Skin of body (tissue), 1 donor: ENCODE measurements at regions not wholly inside any gene's neighbourhood (a gene's known extent, or its start where the extent isn't known, plus 50 kb on each side); places are given as distances from the start of the nearest gene placed in this dataset.

Experiments
- DNase-seq: peaks from one replicate; lab custom pipeline; 2025; lab: John Stamatoyannopoulos, UW

DNA sequence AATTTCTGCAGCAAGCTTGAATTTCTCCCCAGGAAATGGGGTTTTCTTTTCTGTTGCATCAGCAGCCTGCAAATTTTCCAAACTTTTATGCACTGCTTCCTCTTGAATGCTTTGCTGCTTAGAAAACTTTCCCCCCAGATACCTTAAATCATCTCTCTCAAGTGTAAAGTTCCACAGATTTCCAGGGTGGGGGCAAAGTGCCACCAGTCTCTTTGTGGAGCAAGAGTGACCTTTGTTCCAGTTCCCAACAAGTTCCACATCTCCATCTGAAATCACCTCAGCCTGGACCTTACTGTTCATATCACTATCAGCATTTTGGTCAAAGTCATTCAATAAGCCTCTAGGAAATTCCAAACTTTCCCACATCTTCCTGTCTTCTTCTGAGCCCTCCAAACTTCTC, 241.6 kb upstream of the TMTC1 start:
- DNase-seq: no peak

DNA sequence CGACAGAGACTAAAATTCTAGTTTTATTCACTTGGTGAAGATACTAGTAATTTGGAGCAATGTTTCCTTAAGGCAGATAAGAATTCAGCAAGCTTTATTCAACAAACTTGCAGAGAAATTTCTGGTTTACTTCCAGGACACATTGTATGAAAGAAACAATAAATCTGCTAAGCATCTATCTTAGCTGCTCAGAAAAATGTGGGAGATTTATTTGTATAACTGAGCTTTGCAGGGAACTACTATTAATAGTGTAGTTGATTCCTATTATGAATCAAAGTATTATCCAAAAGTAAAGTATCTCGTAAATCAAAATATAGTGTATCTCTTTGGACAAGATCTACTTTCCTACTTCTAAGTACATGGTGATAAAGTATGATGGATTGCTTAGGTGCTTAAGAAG, 239.4 kb upstream of the TMTC1 start:
- peak; percentile 27 for DNase-seq

DNA sequence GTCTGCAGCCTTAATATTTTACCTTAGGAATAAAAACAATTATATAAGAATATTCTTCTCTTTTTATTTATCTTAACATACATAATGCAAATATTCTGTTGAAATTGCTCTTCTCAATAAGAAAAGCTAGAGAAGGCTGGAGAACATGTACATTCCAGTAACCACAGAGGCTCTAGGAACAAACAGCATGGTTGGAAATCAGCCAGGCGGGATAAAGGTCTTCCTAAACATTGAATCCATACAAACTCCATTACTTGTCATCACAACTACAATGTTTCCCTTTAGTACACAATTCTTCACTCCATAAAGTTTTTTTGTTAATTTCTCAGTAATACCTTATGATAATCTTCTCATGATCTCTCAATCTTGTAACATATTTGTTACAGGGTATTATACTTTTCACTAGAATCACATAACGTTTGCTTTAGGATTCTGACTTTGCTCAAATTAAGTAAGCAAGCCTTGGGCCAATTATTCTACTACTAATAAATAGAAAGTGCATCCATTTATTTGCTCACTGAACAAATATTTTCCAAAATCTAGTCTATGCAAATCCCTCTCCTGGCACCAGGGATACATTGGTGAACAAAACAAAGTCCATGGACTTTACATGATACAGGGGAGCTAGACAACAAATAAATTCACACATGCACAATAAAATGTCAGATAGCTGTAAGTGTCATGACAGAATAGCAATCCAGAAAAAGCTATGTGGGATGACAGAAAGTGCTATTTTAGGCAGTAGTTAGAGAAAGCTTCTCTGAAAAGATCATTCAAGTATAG, 237.5 kb upstream of the TMTC1 start:
- peak; percentile 69 for DNase-seq

DNA sequence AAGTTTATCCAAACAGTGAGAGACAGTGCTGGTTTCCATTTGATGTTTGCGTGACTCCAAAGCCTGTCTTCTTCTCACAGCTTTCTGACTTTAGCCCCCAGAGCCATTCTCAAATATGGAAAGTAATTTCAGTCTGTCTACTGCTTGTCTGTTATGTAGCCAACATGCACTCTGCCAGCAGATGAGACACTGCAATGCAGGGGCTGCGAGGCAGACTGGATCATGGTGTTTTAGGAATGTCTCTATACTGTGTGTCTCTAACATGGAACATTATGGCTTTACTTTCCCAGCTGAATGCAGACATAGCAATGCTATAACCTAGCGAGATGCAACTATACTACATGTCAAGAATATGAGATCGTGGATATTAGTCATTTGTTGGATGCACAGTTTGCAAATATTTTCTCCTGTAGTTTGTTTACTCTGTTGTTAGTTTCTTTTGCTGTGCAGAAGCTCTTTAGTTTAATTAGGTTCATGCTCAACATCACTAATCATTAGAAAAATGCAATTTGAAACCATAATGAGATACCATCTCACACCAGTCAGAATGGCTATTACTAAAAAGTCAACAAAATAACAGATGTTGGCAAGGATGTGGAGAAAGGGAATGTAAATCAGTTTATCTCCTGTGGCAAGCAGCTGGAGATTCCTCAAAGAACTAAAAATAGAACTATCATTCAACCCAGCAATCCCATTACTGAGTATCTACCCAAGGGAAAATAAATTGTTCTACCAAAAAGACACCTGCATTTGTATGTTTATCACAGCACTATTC, 235.8 kb upstream of the TMTC1 start:
- peak; percentile 80 for DNase-seq

DNA sequence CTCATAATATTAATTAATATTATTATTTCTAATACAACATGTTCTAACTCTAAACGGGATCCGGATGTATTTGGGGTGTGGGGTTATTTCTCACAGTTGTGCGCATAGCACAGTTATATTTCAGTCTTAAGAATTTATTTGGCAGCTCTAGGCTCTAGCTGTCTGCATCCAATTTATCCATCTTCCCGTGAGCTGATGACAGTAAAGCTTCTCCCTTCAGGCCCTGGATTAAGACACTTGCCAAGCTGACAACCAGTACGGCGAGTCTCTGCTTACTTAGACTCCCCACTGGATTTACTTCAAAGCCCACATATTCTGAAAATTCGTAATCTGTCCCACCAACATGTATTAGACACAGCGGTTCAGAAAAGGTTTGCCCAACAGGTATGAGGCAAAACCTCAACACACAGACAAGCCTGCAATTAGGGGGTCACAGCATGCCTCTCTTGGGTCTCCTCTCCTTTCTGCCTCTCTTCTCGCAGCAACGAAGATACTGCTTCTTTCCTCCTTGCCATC, 232.9 kb upstream of the TMTC1 start:
- peak; percentile 35 for DNase-seq

DNA sequence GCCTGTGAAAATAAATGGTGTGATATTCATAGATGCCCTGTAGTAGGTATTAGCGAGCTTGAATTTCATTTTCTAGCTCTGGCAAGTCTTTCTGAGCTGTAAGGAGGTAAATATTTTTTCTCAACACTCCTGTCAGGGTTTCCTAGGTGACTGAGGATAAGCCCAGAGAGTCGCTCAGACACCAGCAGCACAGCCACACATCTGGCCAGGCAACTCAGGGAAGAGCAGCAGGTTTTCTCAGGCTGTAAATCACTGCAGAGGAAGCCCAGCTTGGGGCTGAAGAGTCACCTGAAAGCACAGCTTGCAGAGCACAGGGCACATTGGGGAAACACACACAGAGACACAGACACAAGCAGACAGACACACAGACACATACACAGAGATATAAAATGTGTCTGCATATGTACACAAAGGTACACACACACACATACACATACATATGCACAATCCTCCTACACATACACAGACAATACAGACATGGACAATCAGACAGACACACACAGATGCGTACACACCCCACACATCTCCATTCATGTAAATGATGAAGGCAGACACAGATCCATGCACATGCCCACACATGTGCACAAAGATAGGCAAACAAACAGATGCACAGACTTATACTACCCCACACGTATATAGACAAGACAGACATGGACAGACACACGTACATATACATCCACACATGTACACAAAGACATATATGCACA, 232.0 kb upstream of the TMTC1 start:
- no peak for DNase-seq

DNA sequence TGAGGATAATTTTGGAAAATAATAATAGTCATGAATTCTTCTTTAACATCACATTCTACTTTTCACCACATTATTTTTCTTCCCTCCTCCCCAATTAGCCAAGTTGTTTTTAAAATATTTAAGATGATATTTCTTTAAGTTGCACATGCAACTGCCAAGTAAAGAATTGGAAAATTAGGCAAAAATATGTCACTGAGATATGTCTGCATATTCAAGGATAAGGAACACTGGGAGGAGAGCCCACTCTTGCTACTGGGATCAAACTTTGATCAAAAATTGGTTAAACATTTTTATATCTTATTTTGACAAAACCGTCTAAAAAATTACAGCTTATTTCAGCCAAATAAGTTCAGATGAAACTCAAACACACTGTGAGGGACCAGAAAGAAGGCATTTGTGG, 231.2 kb upstream of the TMTC1 start:
- no peak for DNase-seq

DNA sequence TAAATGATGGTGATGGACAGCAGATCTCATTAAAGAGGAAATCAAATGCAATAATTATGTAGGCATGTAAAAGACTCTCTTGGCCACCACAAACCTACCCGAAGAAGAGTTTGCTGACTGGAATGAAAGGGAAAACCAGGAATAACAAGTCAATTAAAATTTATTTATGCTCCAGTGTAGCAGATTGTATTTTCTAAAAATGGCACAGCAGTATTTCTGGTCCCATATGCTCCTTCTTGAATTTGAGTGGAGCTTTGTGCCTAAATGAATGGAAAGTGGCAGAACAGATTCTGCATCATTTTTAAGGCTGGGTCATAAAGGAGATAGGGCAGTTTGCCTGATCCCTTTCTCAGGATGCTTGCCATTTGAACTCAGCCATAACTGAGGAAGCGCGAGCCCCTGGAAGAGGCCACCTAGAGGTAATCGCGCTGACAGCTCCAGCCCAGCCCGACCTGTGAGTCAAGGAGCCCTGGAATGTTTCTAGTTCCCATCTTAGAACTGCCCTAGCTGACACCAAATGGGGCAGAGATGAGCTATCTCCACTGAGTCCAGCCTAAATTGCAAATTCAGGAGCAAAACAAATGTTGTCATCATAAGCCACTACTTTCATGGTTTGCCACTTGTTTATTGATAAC, 229.2 kb upstream of the TMTC1 start:
- DNase-seq: no peak

DNA sequence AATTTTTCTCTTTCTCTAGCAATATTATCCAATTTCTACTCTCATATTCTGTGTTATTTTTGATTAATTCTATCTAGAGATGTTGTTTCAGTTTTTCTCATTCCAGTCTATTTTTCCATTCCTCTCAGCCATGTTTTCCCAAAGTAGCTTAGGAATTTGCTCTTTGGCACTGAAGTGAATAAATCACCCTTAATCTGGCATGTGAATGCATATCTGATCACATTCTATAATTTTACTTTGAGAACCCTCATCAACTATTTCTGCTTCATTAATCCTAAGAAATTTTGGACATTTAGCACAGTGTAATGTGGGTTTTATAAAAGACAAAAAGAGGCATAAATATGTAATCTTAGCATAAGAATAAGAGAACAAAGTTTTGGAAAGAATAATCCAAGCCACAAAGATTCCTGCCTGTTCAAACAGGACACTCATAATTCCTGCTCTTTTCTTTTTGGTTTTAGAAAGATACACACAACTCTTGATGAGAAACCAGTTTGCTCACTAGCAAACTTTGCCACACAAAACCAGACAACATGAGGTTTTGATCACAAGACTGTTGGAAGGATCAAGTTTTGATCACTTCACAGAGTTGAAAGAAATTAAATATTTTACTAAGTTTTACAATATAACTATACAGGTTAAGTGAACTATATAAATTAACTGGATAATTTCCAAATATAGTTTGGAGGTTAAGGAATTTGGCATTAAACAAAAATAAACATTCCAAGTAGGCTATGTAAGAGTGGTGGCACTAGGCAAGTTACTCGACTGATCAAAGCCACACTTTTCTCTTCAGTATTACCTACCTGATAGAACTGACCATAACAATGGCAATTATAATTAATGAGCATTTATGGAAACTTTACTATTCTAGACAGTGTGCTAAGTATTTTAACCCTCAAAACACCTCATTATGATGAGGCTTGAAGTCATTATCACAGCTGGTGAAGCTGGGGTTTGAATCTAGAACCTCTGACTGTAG, 226.6 kb upstream of the TMTC1 start:
- no peak for DNase-seq

DNA sequence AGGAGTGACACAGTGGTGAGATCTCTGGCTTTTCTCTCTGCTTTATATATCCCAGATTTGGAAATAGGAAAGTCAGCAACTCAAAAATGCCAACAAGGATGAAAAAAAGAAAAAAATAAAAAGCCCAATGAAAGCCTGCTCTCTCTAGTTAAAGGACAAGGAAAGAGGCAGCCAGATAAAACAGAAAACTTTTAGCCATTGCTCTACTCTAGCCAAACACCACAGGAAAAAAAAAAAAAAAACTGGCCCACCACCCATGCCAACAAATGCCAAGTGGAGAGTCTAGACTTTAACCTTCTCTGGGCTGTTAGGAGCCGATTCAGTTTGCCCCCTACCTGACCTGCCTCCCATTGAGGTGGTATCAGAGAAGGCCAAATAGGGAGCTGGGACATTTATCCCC, 222.3 kb upstream of the TMTC1 start:
- no peak for DNase-seq

DNA sequence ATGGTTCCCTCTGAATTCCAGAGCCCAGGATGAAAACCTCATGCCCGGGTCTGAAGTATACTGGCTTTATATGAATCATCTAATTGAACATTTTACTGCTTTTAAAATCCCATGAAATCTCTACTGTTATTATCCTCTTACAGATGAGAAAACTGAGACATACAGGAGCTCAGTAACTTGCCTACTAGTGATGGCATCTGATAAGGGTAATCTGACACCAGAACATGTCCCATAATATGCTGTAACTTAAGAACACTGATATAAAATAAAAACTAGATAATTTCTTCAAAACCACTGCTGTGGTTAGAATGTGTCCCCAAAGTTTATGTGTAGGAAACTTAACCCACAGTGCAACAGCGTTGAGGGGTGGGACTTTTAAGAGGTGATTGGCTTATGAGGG, 219.6 kb upstream of the TMTC1 start:
- DNase-seq: no peak

DNA sequence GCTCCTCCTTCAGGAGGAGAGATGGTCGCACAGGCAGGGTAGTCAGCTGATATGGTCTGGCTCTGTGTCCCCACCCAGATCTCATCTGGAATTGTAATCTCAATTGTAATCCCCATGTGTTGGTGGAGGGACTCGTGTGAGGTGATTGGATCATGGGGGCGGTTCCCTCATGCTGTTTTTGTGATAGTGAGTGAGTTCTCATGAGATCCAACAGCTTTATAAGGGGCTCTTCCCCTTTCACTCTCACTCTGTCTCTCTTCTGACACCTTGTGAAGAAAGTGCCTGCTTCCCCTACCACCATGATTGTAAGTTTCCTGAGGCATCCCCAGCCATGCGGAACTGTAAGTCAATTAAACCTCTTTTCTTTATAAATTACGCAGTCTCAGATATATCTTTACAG, 218.9 kb upstream of the TMTC1 start:
- DNase-seq: no peak

DNA sequence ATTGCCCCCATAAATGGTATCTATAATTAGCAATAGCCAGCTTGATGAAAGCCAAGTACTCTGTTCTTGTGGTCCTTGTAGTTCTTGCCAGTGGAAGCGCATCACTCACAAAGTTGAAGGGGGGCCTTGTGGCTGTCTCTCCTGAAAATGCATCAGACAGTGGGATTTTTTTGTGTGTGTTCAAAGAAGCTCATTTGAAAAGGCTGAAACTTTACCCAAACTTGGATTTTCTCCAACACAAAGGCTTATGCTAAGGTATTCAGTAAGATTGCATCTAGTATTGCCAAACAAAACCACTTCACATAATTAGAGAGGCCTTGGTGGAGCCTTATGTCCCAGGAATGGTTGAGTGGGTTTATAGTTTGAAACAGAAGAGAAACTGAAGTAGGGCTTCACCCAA, 216.7 kb upstream of the TMTC1 start:
- no peak for DNase-seq

DNA sequence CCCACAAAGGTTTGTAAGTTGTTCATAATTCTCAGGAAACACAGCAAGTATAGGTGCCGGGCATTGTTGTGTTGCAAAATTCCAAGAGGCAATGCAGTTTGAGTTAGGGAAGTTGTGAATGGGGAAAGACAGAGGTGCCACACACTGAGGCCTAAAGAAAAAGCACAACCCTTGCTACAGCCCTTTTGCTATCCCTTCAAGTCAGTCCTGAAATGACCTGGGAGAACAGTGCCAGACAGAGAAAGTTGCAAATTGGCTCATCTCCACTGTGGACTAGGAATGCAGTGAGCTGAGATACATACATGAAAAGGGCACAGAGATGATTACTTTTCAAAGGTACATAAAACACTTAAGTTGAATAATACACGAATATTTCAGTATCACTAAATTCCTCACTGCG, 213.3 kb upstream of the TMTC1 start:
- no peak for DNase-seq

DNA sequence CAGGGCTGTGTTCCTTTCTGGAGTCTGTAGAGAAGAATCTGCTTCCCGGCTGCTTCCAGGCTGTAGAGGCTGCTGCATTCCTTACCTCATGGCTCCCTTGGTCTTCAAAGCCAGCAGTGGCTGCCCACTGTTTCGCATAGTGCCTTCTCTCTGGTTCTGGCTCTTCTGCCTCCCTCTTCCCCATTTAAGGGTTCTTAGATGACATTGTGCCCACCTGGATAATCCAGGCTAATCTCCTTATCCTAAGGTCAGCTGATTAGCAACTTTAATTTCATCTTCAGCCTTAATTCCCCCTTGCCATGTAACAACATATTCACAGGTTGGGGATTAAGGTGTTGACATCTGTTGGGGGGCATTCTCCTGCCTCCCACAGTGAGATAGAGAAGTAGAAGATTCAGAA, 208.6 kb upstream of the TMTC1 start:
- no peak for DNase-seq

DNA sequence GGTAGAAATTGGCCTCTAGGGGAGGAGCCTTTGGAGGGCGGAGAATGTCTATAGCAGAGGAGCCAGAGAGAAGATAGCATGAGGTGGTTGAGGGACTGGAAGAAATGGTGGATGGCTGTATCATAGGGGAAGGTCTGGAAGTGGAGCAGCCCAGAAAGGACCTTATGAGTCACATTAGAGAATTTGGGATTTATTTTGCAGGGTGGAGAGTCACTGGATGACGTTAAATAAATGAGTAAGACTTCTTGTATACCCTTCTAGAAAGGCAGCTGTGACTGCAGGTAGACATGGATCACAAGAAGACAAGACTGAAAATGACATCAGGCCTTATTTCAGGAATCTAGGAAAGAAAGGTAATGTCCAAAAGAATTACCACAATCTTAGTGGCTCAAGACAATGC, 208.2 kb upstream of the TMTC1 start:
- no peak for DNase-seq

DNA sequence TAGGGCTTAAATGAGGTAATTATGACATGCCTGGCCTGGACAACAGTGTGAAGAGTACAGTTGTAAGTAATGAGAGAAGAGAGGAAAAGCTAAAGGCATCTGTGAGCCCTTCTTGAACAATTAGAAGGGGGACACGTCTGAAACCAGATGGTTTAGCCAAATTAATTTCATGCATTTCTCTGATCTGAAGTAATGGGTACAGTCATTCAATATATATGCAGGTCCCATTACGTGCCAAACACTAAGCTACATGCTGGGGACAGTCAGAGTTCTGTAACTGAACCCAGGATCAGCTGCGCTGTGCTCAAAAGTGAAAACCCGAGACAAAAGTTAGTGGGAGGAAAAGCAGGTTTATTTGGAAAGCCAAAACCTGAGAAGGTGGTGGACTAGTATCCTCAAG, 207.2 kb upstream of the TMTC1 start:
- DNase-seq: no peak

DNA sequence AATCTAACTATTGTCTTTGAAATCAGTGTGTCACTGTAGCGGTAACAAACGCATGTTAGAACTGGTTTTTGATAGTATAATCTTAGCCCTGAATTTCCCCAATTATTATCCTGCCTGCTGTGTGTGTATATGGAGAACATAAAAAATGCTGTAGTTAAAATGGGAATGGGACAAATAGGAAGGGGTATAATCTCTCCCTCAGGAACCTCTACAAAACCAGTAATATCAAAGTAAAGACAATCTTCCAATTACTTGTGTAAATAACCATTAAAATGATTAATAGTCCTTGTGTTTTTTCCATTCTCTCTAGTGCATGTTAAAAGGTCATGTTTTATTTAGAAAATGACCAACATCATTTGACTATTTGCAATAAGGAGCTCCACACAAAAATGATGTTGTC, 200.1 kb upstream of the TMTC1 start:
- DNase-seq: no peak

DNA sequence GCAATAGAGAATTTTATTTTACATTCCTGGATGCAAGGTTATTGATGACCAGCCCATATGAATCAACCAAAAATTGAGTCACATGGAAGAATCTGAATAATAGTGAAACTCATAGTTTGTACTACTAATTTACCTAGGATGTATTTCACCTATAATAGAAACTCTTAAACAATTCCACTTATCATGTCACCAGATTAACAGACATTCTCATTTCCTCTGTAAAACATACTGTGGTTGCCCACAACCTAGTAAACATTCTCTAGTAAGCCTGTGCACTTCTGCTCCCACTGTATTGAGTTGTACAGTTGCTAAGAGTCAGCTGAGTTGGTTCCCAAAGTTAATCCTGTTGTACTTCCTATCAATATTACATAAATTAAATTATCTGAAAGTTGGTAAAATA, 196.6 kb upstream of the TMTC1 start:
- DNase-seq: no peak

DNA sequence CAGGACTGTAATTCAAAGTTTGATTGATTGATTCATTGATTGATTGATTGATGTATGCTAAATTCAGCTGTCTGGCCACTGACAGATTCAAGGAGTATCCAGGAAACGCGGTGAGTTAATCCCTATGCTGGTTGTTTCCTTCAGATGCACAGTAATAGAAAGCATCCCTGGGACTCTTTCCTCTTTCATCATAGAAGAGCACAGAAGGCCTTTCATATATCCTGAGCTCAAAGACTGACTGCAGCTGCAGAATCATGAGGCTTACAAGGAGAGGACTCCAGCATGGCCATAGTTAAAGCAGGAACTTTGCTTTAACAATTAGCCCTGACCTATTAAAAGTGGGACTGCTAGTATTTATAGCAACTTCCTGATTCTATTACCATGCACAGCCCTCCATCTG, 187.7 kb upstream of the TMTC1 start:
- no peak for DNase-seq

DNA sequence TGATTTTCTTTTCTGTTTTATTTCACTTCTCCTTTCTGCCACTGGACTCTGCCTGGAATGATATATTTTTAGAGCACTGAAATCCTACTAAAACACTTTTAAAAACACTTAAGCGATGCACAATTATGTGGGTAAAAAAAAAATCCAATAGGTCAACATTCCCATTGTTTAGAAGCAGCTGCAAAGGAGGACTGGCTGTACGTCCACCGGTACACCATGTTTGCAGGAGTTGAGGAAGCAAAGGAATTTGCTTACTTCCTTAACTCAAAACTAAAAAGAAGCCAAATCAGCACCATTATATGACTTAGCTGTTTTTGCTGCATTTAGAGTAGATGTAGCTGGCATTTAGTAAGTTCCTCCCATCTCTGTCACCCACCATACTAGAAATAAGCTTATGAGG, 186.8 kb upstream of the TMTC1 start:
- DNase-seq: no peak
